ENCODE measurements at regions not wholly inside any gene's neighbourhood (a gene's known extent, or its start where the extent isn't known, plus 50 kb on each side); places are given as distances from the start of the nearest gene placed in this dataset.

DNA sequence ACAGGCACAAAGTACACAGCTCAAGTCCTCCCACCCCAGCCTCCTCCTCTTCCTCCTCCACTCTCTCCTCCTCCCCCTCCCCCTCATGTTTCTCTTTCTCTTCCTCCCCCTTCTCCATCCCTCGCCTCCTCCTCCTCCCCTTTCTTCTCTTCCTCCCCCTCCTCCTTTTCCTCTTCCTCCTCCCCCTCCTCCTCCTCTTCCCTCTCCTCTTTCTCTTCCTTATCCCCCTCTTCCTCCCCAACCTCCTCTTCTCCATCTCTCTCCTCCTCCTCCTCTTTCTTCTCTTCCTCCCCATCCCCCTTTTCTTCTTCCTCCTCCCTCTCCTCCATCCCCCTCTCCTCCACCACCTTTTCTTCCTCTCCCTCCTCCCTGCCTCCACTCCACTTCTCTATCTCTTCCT is 276.3 kb upstream of the TSHZ3 start:
- H3K4me3 ChIP-seq (ENCODE audit: low read depth, low read length): no peak overlapping the region
- DNase-seq (ENCODE audit: low read depth): no peak
- TF ChIP-seq, protein P1, sequence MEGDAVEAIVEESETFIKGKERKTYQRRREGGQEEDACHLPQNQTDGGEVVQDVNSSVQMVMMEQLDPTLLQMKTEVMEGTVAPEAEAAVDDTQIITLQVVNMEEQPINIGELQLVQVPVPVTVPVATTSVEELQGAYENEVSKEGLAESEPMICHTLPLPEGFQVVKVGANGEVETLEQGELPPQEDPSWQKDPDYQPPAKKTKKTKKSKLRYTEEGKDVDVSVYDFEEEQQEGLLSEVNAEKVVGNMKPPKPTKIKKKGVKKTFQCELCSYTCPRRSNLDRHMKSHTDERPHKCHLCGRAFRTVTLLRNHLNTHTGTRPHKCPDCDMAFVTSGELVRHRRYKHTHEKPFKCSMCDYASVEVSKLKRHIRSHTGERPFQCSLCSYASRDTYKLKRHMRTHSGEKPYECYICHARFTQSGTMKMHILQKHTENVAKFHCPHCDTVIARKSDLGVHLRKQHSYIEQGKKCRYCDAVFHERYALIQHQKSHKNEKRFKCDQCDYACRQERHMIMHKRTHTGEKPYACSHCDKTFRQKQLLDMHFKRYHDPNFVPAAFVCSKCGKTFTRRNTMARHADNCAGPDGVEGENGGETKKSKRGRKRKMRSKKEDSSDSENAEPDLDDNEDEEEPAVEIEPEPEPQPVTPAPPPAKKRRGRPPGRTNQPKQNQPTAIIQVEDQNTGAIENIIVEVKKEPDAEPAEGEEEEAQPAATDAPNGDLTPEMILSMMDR (IDR thresholded peaks at IDR 0.05; ENCODE audit: low read depth, low read length, missing control alignments): no peak

DNA sequence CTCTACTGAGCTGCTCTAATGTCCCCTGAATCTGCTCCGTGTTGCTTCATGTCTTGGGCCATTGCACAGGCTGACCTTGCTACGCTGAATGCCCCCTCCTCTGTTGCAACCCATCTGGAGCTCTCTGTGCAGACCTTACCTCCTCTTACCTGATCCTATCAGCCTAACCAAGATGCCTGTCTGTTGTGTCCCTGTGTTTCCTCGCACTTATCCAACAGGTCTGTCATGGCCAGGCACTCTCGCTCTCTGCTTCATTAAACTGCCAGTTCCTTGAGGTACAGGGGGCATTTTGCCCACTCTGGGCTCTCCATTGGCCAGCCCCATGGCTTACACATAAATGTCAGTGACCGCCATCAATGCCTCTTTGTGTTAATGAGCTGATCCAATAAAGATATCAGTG is 277.7 kb upstream of the TSHZ3 start:
- no peak overlapping the region for H3K4me3 ChIP-seq (ENCODE audit: low read depth, low read length)
- DNase-seq (ENCODE audit: low read depth): no peak
- TF ChIP-seq, protein P1 (IDR thresholded peaks at IDR 0.05; ENCODE audit: low read depth, low read length, missing control alignments): no peak

DNA sequence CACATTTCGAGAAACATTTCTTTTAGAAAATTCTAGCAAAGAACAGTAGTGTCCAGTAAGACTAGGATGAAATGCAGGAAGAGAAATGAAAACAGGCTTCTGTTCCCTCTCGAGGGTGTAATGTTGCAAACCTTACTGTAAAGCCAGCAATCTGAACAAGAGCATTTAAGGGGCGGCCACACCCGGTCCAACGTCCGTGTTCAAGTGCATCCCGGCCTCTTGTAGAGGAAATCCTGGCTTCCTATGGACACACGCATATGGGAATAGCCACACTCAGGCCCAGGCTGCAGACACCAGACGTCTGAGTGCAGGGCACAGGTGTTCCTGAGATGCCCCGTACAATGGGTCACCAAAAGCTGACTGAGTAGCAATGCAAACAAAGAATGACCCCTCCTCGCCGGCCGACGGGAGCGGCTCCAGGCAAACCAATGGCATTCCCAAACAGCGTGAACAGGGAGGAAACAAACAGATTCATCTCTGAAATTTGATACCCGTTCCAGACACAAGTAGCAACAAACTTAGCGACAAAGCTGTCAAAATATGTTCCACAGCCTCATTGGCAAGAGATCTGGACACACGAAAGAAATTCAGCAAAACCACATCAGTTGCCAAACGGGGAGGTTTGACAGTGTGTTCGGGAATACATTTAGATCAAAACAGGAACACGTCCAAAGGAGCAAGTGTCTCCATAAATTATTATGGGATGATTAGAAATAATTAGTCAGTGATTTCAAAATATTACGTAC is 278.6 kb upstream of the TSHZ3 start:
- no peak overlapping the region for H3K4me3 ChIP-seq (ENCODE audit: low read depth, low read length)
- TF ChIP-seq, protein P1 (IDR thresholded peaks at IDR 0.05; ENCODE audit: low read depth, low read length, missing control alignments): no peak
- DNase-seq (ENCODE audit: low read depth): no peak

DNA sequence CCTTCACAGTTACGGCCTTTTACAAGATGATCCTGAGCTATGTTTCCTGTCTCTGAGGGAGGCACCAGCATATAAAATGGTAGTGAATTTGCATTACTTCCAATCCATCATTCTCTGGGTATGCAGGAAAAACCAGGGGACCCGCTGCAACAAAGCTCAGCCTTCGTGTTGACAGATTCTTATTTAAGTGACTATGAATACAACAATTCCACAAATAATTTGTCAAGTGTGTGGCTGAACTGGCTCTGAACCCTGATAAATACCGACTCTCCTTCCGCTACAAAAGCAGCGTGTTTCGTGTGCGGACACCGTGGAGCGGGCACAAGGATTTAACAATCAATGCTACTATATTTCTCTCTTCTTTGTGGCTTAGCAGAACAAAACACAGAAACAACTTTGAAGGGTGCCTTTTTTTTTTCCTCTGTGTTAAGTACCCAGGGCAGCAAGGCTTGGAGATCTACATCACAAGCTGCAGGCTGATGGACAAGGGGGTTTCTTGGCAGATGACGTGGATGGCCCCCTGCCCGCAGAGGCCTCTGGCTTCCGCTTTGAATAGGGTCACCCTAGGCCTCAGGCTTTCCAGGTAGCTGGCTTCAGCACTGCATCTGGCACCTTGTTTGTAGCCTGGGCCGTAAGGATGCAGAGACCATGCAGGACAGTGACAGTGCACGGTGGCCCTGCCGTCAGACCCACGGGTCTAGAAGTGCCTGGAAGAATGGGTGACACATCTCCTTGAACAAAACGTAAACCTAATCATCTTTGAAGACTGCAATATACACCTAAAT is 280.5 kb upstream of the TSHZ3 start:
- TF ChIP-seq, protein P1 (IDR thresholded peaks at IDR 0.05; ENCODE audit: low read depth, low read length, missing control alignments): no peak
- no peak for DNase-seq (ENCODE audit: low read depth)
- H3K4me3 ChIP-seq (ENCODE audit: low read depth, low read length): no peak overlapping the region

DNA sequence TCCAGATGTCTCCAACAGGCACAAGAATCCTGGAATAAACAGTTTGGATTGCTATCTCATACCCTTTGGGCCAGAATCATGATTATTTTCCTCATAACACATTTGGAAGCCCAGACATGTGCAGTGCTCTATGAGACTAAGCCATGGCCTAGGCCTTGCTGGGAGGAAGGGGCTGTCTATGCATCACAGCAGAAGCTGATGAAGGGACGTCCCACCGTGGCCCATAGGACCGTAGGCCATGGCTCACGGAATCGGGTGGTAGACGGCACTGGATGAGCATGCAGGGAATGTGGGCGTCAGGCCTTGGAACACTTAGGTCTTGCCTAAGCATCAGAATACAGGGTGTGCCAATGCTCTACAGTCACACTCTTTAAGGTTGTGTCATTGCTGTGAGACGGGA is 283.8 kb upstream of the TSHZ3 start:
- no peak for DNase-seq (ENCODE audit: low read depth)
- TF ChIP-seq, protein P1 (IDR thresholded peaks at IDR 0.05; ENCODE audit: low read depth, low read length, missing control alignments): no peak
- no peak overlapping the region for H3K4me3 ChIP-seq (ENCODE audit: low read depth, low read length)

DNA sequence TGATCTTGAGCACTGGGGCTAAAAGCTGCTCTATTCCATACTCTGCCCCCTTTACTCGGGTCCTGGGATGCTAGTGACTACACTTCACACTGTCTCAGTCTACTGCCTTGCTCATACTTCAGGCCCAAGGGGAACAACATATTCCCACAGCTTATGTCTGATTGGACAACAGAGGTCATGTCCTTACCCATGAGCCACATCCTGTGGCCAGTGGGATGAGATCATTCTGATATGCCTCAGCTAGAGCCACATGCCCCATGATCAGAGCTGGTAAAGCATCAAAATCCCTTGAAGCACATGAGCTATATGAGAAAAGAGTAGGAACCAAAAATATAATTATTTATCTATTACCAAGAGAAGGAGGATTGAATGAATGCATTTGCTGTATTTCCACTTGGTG is 290.1 kb upstream of the TSHZ3 start:
- DNase-seq (ENCODE audit: low read depth): no peak
- H3K4me3 ChIP-seq (ENCODE audit: low read depth, low read length): no peak overlapping the region
- TF ChIP-seq, protein P1 (IDR thresholded peaks at IDR 0.05; ENCODE audit: low read depth, low read length, missing control alignments): no peak

All from GM12864 (cell line).